ENCODE measurements at regions not wholly inside any gene's neighbourhood (a gene's known extent, or its start where the extent isn't known, plus 50 kb on each side); places are given as distances from the start of the nearest gene placed in this dataset.

DNA sequence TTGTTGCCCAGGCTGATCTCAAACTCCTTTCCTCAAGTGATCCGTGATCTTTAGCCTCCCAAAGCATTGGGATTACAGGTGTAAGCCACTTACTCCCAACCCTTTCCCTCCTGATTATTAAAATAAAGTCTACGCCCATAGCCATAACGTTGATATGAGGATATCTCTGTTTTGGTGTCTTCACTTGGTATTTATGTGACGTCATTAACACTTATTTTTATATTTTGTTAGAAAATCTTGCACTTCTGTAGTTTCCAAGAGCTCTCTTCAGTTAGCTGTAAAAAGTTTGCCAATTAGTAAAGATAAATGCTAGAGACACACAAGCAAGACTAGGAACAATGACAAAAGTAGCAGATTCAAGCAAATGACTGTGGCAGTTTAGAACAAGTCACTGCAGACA is 115.6 kb upstream of the HSF2 start:
- Histone ChIP-seq H3K27ac (no peak overlapping the region), H3K36me3 (no peaks in the 10 kb centered on the region), H3K27me3 (no peaks in the 10 kb centered on the region), H3K4me3 (no peak overlapping the region), H3K4me1 (peaks cover 0 to 2% of the 10 kb centered on the region in 2 donors), H3K9me3 (no peaks in the 10 kb centered on the region)
- intact Hi-C loops (cut with DNase I): no loop called here
- TF ChIP-seq, protein P1, sequence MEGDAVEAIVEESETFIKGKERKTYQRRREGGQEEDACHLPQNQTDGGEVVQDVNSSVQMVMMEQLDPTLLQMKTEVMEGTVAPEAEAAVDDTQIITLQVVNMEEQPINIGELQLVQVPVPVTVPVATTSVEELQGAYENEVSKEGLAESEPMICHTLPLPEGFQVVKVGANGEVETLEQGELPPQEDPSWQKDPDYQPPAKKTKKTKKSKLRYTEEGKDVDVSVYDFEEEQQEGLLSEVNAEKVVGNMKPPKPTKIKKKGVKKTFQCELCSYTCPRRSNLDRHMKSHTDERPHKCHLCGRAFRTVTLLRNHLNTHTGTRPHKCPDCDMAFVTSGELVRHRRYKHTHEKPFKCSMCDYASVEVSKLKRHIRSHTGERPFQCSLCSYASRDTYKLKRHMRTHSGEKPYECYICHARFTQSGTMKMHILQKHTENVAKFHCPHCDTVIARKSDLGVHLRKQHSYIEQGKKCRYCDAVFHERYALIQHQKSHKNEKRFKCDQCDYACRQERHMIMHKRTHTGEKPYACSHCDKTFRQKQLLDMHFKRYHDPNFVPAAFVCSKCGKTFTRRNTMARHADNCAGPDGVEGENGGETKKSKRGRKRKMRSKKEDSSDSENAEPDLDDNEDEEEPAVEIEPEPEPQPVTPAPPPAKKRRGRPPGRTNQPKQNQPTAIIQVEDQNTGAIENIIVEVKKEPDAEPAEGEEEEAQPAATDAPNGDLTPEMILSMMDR (IDR thresholded peaks at IDR 0.05): no peak
- no peak for DNase-seq (ENCODE audit: low spot score in 2 of 2)

DNA sequence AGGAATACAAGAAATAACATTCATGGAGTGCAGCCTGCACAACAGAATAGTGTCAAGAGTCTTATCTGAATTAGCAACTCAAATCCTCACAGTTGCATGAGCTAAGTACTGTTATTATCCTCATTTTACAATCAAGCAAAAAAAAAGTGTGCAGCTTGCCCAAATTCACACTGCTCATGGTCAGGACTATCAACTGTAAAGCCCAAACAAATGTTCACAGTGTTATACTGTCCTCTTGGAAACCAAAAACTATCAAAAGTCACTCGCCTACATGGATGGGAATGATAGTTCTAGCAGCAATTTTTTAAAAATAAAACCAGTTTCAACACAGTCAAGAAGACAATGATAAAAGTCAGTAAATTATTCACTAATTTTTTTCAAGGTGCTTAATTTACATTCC is 114.6 kb upstream of the HSF2 start:
- no peak for DNase-seq (ENCODE audit: low spot score in 2 of 2)
- intact Hi-C loops (cut with DNase I): no loop called here
- TF ChIP-seq, protein P1 (IDR thresholded peaks at IDR 0.05): no peak

DNA sequence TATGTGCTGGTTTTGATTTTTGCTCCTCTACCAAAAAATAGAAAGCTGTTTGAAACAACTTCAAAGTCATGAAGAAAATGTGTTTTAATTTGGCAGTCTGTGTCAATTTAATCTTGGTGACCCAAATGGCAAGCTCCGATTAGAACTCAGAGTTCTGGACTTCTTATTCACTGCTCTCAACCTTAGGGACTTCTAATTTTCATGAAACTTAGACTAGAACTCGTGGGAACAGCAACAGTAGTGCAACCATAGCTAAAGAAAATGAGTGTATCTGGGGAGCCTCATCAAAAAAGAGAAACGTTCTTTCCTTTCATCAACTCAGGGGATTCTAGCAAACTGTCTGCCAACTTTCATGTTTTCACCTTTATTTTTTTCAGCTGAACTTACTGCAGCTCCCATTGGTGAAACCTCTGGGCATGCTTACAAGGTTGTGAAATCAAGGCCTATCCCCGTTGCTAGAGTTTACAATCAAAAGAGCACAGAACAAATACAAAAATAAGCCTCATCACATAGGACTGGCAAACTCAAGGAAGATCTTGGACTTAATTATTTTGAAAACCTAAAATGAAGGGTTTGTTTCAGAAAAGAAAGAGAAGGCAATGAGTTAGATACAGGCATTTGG is 114.0 kb upstream of the HSF2 start:
- Histone ChIP-seq H3K4me1 (peaks cover 0 to 2% of the 10 kb centered on the region in 2 donors), H3K36me3 (no peaks in the 10 kb centered on the region), H3K4me3 (no peak overlapping the region), H3K27me3 (no peaks in the 10 kb centered on the region), H3K9me3 (no peaks in the 10 kb centered on the region), H3K27ac (no peak overlapping the region)
- no peak for DNase-seq (ENCODE audit: low spot score in 2 of 2)
- TF ChIP-seq, protein P1 (IDR thresholded peaks at IDR 0.05): no peak
- intact Hi-C loops (cut with DNase I): no loop called here

More for the DNA sequence above, 114.6 kb upstream of the HSF2 start:
- Histone ChIP-seq H3K4me1 (peaks cover 0 to 2% of the 10 kb centered on the region in 2 donors), H3K36me3 (no peaks in the 10 kb centered on the region), H3K27ac (no peak overlapping the region), H3K4me3 (no peak overlapping the region), H3K9me3 (no peaks in the 10 kb centered on the region), H3K27me3 (no peaks in the 10 kb centered on the region)

DNA sequence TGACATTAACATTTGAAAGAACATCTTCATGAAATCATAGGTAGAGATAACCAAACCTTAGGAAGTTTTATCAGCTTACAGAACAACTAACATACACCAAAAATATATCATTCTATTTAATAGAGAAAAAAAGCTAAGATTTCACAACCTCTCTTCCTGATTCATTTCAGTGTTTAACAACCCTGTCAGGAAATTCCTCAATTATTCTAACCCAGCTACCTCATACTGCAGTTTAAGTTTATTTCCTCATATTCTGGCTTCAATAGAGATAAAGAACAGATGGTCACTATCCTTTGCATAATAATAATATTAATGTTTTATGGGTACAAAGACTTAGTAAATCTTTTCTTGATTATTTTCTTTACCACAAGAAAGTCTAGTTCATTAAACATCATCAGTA is 112.9 kb upstream of the HSF2 start:
- H3K36me3 ChIP-seq: no peaks in the 10 kb centered on the region
- DNase-seq (ENCODE audit: low spot score in 2 of 2): no peak
- no peaks in the 10 kb centered on the region for H3K9me3 ChIP-seq
- H3K27me3 ChIP-seq: no peaks in the 10 kb centered on the region
- TF ChIP-seq, protein P1 (IDR thresholded peaks at IDR 0.05): no peak
- intact Hi-C loops (cut with DNase I): no loop called here
- H3K4me3 ChIP-seq: no peak overlapping the region
- peaks cover 0 to 2% of the 10 kb centered on the region in 2 donors for H3K4me1 ChIP-seq
- no peak overlapping the region for H3K27ac ChIP-seq

DNA sequence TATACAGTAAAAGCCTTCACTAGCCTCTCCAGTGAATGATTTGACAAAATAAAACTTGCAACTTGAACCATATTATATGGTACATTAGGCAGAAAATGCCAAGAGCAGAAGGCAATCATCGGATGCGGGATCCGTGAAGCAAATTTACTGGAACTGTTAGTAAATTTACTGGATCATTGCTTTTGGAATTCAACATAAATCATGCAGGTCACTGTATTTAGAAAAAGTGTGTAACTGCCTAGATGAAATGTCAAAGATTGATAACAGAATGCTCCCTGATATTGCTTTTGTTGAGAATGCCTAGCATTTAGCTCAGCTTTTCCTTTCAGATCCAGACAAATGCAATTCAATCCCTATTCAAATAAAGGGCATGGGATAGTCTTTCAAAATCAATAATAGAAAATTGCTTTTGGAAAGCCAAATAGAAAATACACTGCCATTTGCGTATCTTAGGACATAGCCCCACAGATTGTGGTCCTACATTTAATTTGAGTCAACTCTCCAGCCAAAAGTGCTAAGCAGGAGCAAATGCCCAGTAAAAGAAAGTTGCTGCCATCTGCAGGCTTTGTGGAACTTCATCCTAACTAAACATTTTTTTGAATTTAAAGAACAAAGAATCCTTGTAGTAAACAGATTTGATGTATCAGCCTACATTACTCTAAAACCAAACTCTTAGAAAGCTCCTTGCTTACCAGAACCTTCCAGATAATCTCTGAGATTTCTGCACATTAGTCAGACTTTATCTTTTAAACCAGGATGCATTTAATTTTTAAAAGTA is 109.5 kb upstream of the HSF2 start:
- H3K4me1 ChIP-seq: peaks cover 0 to 2% of the 10 kb centered on the region in 2 donors
- no peaks in the 10 kb centered on the region for H3K9me3 ChIP-seq
- no peak for DNase-seq (ENCODE audit: low spot score in 2 of 2)
- no peak overlapping the region for H3K4me3 ChIP-seq
- no peak overlapping the region for H3K27ac ChIP-seq
- no peaks in the 10 kb centered on the region for H3K27me3 ChIP-seq
- H3K36me3 ChIP-seq: no peaks in the 10 kb centered on the region
- TF ChIP-seq, protein P1 (IDR thresholded peaks at IDR 0.05): peak in 2 of 3 experiments; percentile 7 to 41
- intact Hi-C loops (cut with DNase I): no loop called here

Measured in ascending aorta (tissue), 2 donors.